M059J (cell line): ENCODE measurements at regions not wholly inside any gene's neighbourhood (a gene's known extent, or its start where the extent isn't known, plus 50 kb on each side); places are given as distances from the start of the nearest gene placed in this dataset.

Source experiments
- DNase-seq: peaks from one replicate; pipeline ENCODE4 v3.0.0-alpha.2; 2012; ENCODE audit warnings: low read depth

GRCh38 chr12:40616383-40616915 is 75.8 kb upstream of the CNTN1 start:
- DNase-seq: no peak

GRCh38 chr12:40618636-40619035 is 73.6 kb upstream of the CNTN1 start:
- no peak for DNase-seq

GRCh38 chr12:40620564-40621019 is 71.6 kb upstream of the CNTN1 start:
- no peak for DNase-seq

- DNase-seq: peak; percentile 9
Observed at GRCh38 chr12:40622246-40622838, 69.9 kb upstream of the CNTN1 start.

GRCh38 chr12:40632171-40632570 is 60.1 kb upstream of the CNTN1 start:
- no peak for DNase-seq

GRCh38 chr12:40632933-40633332 is 59.3 kb upstream of the CNTN1 start:
- DNase-seq: no peak

GRCh38 chr12:40634517-40635131 is 57.6 kb upstream of the CNTN1 start:
- DNase-seq: no peak

GRCh38 chr12:40635141-40635731 is 57.0 kb upstream of the CNTN1 start:
- no peak for DNase-seq
